Spleen (tissue), 11 donors: ENCODE measurements at regions not wholly inside any gene's neighbourhood (a gene's known extent, or its start where the extent isn't known, plus 50 kb on each side); places are given as distances from the start of the nearest gene placed in this dataset.
"Not testable (repeated sequence)": the region's sequence is repeated elsewhere in the genome, so short reads cannot be mapped to it uniquely, and the experiment has no call there.

Experiments used
- DNase-seq: peaks from one replicate; pipeline ENCODE4 v3.0.0-alpha.2; 2020
- H3K27ac ChIP-seq, 8 donors: fragments of 200-600 bp; sonication (generic) in 7 of 8; 1 replicate in 4 of 8; 2 replicates in 4 of 8; pipeline versions ENCODE4 v1.5.0 to v1.8.0; 2016 to 2021; ENCODE audit warnings: inconsistent platforms in 4 of 8, mild to moderate bottlenecking in 4 of 8, moderate library complexity in 1 of 8
- H3K27me3 ChIP-seq, 7 donors: fragments of 200-600 bp; sonication (generic) in 6 of 7; replicated peaks in 1 of 7; 1 replicate in 4 of 7; 2 replicates in 3 of 7; pipeline versions ENCODE4 v1.5.0 to v1.8.0; 2016 to 2021; ENCODE audit warnings: inconsistent platforms in 3 of 7, mild to moderate bottlenecking in 1 of 7
- H3K36me3 ChIP-seq, 6 donors: fragments of 200-600 bp; sonication (generic) in 5 of 6; 1 replicate in 4 of 6; 2 replicates in 2 of 6; pipeline versions ENCODE4 v1.5.0 to v1.8.0; 2016 to 2021; ENCODE audit warnings: inconsistent platforms in 2 of 6
- H3K4me1 ChIP-seq, 6 donors: fragments of 200-600 bp; sonication (generic) in 5 of 6; 1 replicate in 3 of 6; 2 replicates in 3 of 6; pipeline versions ENCODE4 v1.5.0 to v1.8.0; 2016 to 2021; ENCODE audit warnings: inconsistent platforms in 3 of 6
- H3K4me3 ChIP-seq, 8 donors: fragments of 200-600 bp; sonication (generic) in 7 of 8; 1 replicate in 4 of 8; 2 replicates in 4 of 8; pipeline versions ENCODE4 v1.5.0 to v1.8.0; 2016 to 2021; ENCODE audit warnings: inconsistent platforms in 4 of 8, mild to moderate bottlenecking in 4 of 8, moderate library complexity in 2 of 8
- H3K9me3 ChIP-seq, 8 donors: fragments of 200-600 bp; sonication (generic) in 7 of 8; 1 replicate in 4 of 8; 2 replicates in 4 of 8; pipeline versions ENCODE4 v1.5.0 to v1.8.0; 2016 to 2021; ENCODE audit warnings: inconsistent platforms in 4 of 8
- CTCF ChIP-seq, 11 experiments: fragments of 200-600 bp in 7 of 11; fragments of 450-650 bp in 4 of 11; sonication (generic) in 4 of 11; IDR thresholded peaks in 8 of 11; conservative IDR thresholded peaks in 3 of 11; 1 replicate in 7 of 11; 2 replicates in 4 of 11; pipeline versions ENCODE4 v1.4.0 to v1.8.0; 2016 to 2021; ENCODE audit warnings: antibody characterized with exemption in 11 of 11, inconsistent platforms in 4 of 11, mild to moderate bottlenecking in 1 of 11
- POLR2A ChIP-seq, 3 donors: fragments of 450-650 bp; IDR thresholded peaks; one replicate each; pipeline ENCODE4 v1.5.1; 2017; ENCODE audit warnings: antibody characterized with exemption in 3 of 3, mild to moderate bottlenecking in 1 of 3
- POLR2AphosphoS5 ChIP-seq, 3 donors: sonication (generic); formaldehyde crosslinking; IDR thresholded peaks; one replicate each; pipeline ENCODE4 v1.5.1; 2017; ENCODE audit warnings: antibody characterized with exemption in 3 of 3
- WGBS, 5 donors: extraction: QIAGEN DNeasy Blood & Tissue Kit in 3 of 5; methylation state at CpG; one replicate each; pipeline versions ENCODE4 v1.1.5 to v1.1.7; 2013 to 2018; 5-methylcytosine and 5-hydroxymethylcytosine counted together
- intact Hi-C: fragments of 100-400 bp; cut with DNase I; formaldehyde crosslinking; loops from one replicate; pipeline ENCODE4 v1.15.0; 2023; ENCODE audit warnings: low total_unique reads
- donor health status: healthy with polysubstance abuse.
- donor health status: DM: no; HTN: no; CAD: no; lungs with moderate emphysema.
- donor health status: DM: no; HTN: no; CAD: no.
- donor health status: Bipolar disorder and iron deficiency.
- donor health status: healthy.
- donor health status: DM: no; HTN: no; CAD: no.
- donor health status: DM: yes; HTN: yes; CAD: no.

DNA sequence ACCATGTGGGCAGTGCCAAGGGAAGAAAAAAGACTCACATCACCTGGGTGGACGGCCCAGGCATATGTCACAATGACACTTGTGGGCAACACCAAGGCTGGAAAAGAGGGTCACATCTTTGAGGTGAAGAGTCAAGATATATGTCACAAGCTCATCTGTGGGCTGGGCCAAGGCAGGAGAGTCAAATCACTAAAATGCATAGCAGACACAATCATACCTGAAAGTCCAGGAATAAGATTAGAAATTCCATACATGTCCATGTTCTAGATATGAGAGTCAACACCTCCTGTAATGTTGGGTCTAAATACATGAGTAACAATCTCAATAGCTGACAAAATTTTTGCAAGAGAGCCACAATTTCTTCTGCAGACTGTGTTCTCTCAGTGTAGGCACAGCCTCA lies 145.0 kb downstream of the ZNF675 start:
- intact Hi-C loops = no loop called here
- Histone ChIP-seq H3K27ac (no peak overlapping the region), H3K4me1 (no peaks in the 10 kb centered on the region), H3K9me3 (peaks cover 0 to 67% (median 3%) of the 10 kb centered on the region in 8 donors), H3K4me3 (no peak overlapping the region), H3K36me3 (no peaks in the 10 kb centered on the region), H3K27me3 (no peaks in the 10 kb centered on the region)
- TF ChIP-seq CTCF (IDR thresholded peaks at IDR 0.05 in 8 of 11, conservative IDR thresholded peaks at IDR 0.05 in 3 of 11) (no peak), POLR2A (IDR thresholded peaks at IDR 0.05) (no peak), POLR2AphosphoS5 (IDR thresholded peaks at IDR 0.05) (no peak)
- DNase-seq = no peak
- WGBS, 5 donors = 72 to 95% (median 81%) methylated on average over 1 of the region's 1 CpG

DNA sequence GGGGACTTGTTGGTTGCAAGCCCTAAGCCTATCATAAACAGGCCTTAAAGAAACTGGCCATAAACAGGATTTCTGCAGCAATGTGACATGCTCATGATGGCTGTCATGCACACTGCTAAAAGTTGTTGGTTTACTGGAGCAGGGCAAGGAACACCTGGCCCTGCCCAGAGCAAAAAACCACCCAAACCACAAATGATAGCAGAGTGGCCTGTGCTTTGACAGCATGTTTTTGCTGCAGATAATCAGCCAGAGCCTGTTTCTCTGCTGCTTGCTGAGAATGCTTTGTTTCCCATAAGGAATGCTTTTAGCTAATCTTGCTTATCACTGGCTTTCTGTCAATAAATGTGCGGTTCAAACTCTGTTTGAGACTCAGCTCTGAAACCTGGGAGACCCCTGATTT lies 144.9 kb upstream of the ZNF91 start:
- intact Hi-C loops, H3K4me3 ChIP-seq, DNase-seq, H3K36me3 ChIP-seq, H3K27ac ChIP-seq, H3K4me1 ChIP-seq, H3K27me3 ChIP-seq: not testable (repeated sequence)
- H3K9me3 ChIP-seq = peaks cover 0 to 68% (median 4%) of the 10 kb centered on the region in 8 donors
- 65 to 85% (median 78%) methylated on average over 1 of the region's 1 CpG for WGBS, 5 donors

DNA sequence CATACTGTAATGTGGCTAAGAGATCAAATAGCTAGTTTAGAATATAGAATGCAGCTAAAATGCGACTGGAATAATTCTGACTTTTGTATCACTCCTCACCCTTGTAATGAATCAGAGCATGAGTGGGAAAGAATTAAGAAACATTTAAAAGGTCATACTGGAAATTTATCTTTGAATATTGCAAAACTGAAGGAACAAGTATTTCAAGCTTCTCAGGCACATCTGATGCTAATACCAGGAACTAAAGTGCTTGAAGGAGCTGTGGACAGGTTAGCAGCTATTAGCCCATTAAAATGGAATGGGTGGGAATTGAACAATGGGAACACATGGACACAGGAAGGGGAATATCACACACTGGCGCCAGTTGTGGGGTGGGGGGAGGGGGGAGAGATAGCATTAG lies 144.2 kb upstream of the ZNF91 start:
- intact Hi-C loops = no loop called here
- Histone ChIP-seq H3K9me3 (peaks cover 0 to 66% (median 4%) of the 10 kb centered on the region in 8 donors), H3K27me3 (no peaks in the 10 kb centered on the region), H3K27ac (no peak overlapping the region), H3K4me3 (no peak overlapping the region), H3K4me1 (no peaks in the 10 kb centered on the region), H3K36me3 (no peaks in the 10 kb centered on the region)
- whole genome bisulfite sequencing, 5 donors = 62 to 85% (median 65%) methylated on average over 2 of the region's 2 CpGs
- DNase-seq = no peak
- TF ChIP-seq POLR2A (IDR thresholded peaks at IDR 0.05) (no peak), POLR2AphosphoS5 (IDR thresholded peaks at IDR 0.05) (no peak), CTCF (IDR thresholded peaks at IDR 0.05 in 8 of 11, conservative IDR thresholded peaks at IDR 0.05 in 3 of 11) (no peak)

DNA sequence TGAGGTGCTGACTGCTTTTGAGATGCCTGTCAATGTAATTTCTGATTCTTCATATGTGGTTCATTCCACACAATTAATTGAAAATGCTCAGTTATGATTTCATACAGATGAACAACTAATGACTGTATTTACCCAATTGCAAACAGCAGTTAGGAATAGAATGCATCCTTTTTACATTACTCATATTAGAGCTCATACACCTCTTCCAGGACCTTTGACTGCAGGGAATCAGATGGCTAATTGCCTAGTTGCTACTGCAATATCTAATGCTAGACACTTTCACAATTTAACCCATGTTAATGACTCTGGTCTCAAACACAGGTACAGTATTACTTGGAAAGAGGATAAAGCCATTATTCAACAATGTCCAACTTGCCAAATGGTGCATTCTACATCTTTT lies 141.9 kb upstream of the ZNF91 start:
- intact Hi-C loops, H3K4me3 ChIP-seq, DNase-seq, H3K27ac ChIP-seq, H3K4me1 ChIP-seq, H3K36me3 ChIP-seq, H3K27me3 ChIP-seq: not testable (repeated sequence)
- H3K9me3 ChIP-seq = peaks cover 0 to 67% (median 21%) of the 10 kb centered on the region in 8 donors

DNA sequence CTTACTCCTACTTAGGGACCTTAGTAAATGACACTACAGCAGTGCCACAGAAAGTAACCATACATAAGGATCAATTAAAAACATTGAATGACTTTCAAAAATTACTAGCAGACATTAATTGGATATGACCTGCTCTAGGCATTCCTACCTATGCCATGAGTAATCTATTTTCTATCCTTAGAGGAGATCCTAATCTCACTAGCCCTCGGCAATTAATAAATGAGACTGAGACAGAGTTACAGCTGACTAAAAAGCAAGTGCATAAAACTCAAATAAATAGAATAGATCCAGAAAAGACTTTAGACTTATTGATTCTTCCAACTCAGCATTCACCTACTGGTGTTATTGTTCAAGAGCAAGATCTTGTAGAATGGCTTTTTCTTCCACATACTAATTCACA lies 141.1 kb upstream of the ZNF91 start:
- WGBS, 5 donors = 77 to 89% (median 83%) methylated on average over 1 of the region's 1 CpG
- peaks cover 0 to 69% (median 27%) of the 10 kb centered on the region in 8 donors for H3K9me3 ChIP-seq
- H3K4me3 ChIP-seq, H3K27ac ChIP-seq, H3K4me1 ChIP-seq, intact Hi-C loops, H3K36me3 ChIP-seq, DNase-seq, H3K27me3 ChIP-seq: not testable (repeated sequence)

DNA sequence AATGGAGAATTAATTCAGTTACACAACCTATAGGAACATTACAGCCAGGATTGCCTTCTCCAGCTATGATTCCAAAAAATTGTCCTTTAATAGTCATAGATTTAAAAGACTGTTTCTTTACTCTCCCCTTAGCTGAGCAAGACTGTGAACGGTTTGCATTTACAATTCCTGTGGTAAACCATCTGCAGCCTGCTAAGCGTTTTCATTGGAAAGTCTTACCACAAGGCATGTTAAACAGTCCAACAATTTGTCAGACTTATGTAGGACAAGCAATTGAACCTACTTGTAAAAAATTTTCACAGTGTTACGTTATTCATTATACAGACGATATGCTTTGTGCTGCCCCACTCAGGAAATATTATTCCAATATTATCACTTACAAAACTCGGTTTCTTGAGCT lies 140.6 kb upstream of the ZNF91 start:
- peaks cover 0 to 71% (median 30%) of the 10 kb centered on the region in 8 donors for H3K9me3 ChIP-seq
- H3K4me1 ChIP-seq, H3K4me3 ChIP-seq, intact Hi-C loops, H3K27me3 ChIP-seq, DNase-seq, H3K27ac ChIP-seq, H3K36me3 ChIP-seq: not testable (repeated sequence)
- 77 to 82% (median 79%) methylated on average over 5 of the region's 5 CpGs for WGBS, 5 donors

- peaks cover 0 to 86% (median 51%) of the 10 kb centered on the region in 8 donors for H3K9me3 ChIP-seq
- H3K36me3 ChIP-seq, H3K4me3 ChIP-seq, H3K27ac ChIP-seq, DNase-seq, H3K4me1 ChIP-seq, H3K27me3 ChIP-seq, intact Hi-C loops: not testable (repeated sequence)
- 89 to 98% (median 90%) methylated on average over 10 to 30 of the region's 30 CpGs for WGBS, 5 donors
Observed at GRCh38 chr19:23533441-23533840, 138.2 kb upstream of the ZNF91 start.
